Uterus (tissue), 3 donors: ENCODE measurements at regions not wholly inside any gene's neighbourhood (a gene's known extent, or its start where the extent isn't known, plus 50 kb on each side); places are given as distances from the start of the nearest gene placed in this dataset.
"Not testable (repeated sequence)": the region's sequence is repeated elsewhere in the genome, so short reads cannot be mapped to it uniquely, and the experiment has no call there.

Experiments
- DNase-seq, 2 donors: peaks; one replicate each; pipeline ENCODE4 v3.0.0-alpha.2; 2019 to 2020
- H3K27ac ChIP-seq, 2 donors: fragments of 200-600 bp; sonication (generic); 1 replicate in 1 of 2; 2 replicates in 1 of 2; pipeline ENCODE4 v1.5.1; 2016 to 2018
- H3K27me3 ChIP-seq, 2 donors: fragments of 200-600 bp; sonication (generic); one replicate each; pipeline ENCODE4 v1.5.1; 2018 to 2019; ENCODE audit warnings: control low read depth in 1 of 2
- H3K36me3 ChIP-seq, 2 donors: fragments of 200-600 bp; sonication (generic); one replicate each; pipeline ENCODE4 v1.5.1; 2019; ENCODE audit warnings: control low read depth in 1 of 2
- H3K4me1 ChIP-seq, 2 donors: fragments of 200-600 bp; sonication (generic); one replicate each; pipeline ENCODE4 v1.5.1; 2018 to 2019; ENCODE audit warnings: control low read depth in 1 of 2
- H3K4me3 ChIP-seq, 2 donors: fragments of 200-600 bp; sonication (generic); 1 replicate in 1 of 2; 2 replicates in 1 of 2; pipeline ENCODE4 v1.5.1; 2018 to 2019; ENCODE audit warnings: mild to moderate bottlenecking in 1 of 2
- H3K9me3 ChIP-seq, 2 donors: fragments of 200-600 bp; sonication (generic); one replicate each; pipeline ENCODE4 v1.5.1; 2019; ENCODE audit warnings: control low read depth in 1 of 2
- POLR2A ChIP-seq, 2 donors: fragments of 450-650 bp; IDR thresholded peaks; one replicate each; pipeline ENCODE4 v1.6.1; 2016; ENCODE audit warnings: antibody characterized with exemption in 2 of 2, mild to moderate bottlenecking in 1 of 2, moderate library complexity in 1 of 2
- intact Hi-C: fragments of 100-400 bp; cut with DNase I; formaldehyde crosslinking; loops from one replicate; pipeline ENCODE4 v1.15.1; 2023; ENCODE audit warnings: low total_unique reads
- TF ChIP-seq, protein P1 (sequence below), 4 experiments: fragments of 200-600 bp in 2 of 4; fragments of 450-650 bp in 2 of 4; sonication (generic) in 2 of 4; IDR thresholded peaks; one replicate each; pipeline ENCODE4 v1.5.1; 2016 to 2019; ENCODE audit warnings: antibody characterized with exemption in 4 of 4, mild to moderate bottlenecking in 2 of 4, moderate library complexity in 1 of 4
- donor health status: DM: yes; HTN: yes; CAD: no.

DNA sequence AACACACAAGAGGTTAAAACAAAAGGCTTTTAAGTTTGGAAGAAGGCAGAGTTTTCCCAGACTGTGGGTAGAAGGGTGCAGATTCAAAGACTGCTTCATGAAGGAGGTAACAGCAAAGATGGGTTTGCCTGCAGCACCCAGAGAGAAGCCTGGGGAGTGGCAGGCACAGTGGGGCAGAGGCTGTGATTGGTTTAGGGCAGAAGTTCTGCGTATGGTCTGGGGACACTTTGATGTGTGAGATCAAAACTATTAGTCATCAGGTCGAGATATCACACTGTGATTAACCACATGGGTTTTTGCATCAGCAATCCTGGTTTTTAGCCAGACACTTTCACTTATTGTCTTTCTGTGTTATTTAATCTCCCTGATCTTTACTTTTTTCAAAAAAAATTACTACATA, 188.8 kb upstream of the GLRA1 start:
- Histone ChIP-seq H3K4me1 (no peaks in the 10 kb centered on the region), H3K27me3 (no peaks in the 10 kb centered on the region), H3K36me3 (no peaks in the 10 kb centered on the region), H3K9me3 (no peaks in the 10 kb centered on the region), H3K27ac (no peak overlapping the region), H3K4me3 (no peak overlapping the region)
- intact Hi-C loops, result no loop called here
- no peak for TF ChIP-seq POLR2A (IDR thresholded peaks at IDR 0.05)
- TF ChIP-seq, protein P1, sequence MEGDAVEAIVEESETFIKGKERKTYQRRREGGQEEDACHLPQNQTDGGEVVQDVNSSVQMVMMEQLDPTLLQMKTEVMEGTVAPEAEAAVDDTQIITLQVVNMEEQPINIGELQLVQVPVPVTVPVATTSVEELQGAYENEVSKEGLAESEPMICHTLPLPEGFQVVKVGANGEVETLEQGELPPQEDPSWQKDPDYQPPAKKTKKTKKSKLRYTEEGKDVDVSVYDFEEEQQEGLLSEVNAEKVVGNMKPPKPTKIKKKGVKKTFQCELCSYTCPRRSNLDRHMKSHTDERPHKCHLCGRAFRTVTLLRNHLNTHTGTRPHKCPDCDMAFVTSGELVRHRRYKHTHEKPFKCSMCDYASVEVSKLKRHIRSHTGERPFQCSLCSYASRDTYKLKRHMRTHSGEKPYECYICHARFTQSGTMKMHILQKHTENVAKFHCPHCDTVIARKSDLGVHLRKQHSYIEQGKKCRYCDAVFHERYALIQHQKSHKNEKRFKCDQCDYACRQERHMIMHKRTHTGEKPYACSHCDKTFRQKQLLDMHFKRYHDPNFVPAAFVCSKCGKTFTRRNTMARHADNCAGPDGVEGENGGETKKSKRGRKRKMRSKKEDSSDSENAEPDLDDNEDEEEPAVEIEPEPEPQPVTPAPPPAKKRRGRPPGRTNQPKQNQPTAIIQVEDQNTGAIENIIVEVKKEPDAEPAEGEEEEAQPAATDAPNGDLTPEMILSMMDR (IDR thresholded peaks at IDR 0.05), result no peak
- DNase-seq, result no peak

DNA sequence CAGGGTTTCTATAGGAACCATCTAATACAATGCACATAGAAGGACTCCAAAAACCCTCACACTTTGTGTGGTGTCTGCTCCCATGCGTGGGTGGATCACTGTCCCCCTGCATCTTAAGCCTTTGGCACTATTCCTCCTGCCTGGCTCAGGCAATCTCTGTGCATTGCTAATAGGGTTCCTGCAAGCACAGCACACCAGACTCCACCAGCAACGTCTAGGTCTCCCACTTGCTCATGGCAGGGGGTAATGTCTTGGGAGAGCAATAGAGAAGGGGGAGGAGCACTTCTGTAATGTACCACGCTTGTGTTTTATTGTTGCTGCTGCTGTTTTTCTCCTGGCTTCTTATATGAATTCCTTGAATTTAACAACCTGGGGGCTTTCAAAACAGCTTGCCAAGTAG, 182.6 kb upstream of the GLRA1 start:
- Histone ChIP-seq H3K27me3 (no peaks in the 10 kb centered on the region), H3K36me3 (no peaks in the 10 kb centered on the region), H3K4me1 (no peaks in the 10 kb centered on the region), H3K9me3 (no peaks in the 10 kb centered on the region), H3K27ac (no peak overlapping the region), H3K4me3 (no peak overlapping the region)
- intact Hi-C loops, result no loop called here
- TF ChIP-seq POLR2A (IDR thresholded peaks at IDR 0.05), result no peak
- TF ChIP-seq, protein P1 (IDR thresholded peaks at IDR 0.05), result no peak
- DNase-seq, result no peak

DNA sequence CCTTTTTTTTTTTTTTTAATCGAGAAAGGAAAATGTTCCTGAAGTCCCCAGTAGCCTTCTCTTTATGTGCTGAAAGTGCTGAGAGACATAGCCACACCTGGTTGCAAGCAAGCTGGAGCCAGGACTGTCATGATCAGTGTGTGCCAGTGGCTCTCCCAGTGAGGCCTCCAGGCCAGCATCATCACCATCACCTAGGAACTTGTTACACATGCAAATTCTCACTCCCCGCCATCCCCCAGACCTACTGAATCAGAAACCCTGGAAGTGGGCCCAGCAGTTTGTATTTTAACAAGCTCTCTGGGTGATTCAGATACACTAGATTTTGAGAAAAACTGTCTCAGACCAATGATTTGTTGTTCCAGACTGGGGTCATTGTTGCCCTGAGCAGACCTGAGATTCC, 181.9 kb upstream of the GLRA1 start:
- intact Hi-C loops, result no loop called here
- Histone ChIP-seq H3K27ac (no peak overlapping the region), H3K4me3 (no peak overlapping the region), H3K4me1 (no peaks in the 10 kb centered on the region), H3K36me3 (no peaks in the 10 kb centered on the region), H3K9me3 (no peaks in the 10 kb centered on the region), H3K27me3 (no peaks in the 10 kb centered on the region)
- DNase-seq, result no peak
- TF ChIP-seq, protein P1 (IDR thresholded peaks at IDR 0.05), result no peak
- no peak for TF ChIP-seq POLR2A (IDR thresholded peaks at IDR 0.05)

DNA sequence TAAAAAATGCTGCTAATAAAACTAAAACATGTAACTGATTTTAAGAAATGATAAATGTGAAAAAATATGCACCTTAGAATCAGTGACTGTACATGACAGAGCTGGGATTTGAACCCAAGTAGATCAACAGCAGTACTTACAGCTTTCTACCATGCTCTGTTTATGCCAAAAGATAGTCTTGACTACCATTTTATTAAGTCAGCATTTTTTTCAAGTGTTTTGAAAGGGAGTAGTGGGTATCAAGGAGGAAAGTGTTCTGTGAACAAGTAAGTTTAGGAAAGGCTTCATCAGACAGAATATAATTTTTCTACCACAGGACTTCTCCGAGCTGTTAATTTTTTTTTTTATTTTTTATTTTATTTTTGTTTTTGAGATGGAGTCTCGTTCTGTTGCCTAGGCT, 180.4 kb upstream of the GLRA1 start:
- H3K9me3 ChIP-seq, result no peaks in the 10 kb centered on the region
- H3K27ac ChIP-seq, result no peak overlapping the region
- TF ChIP-seq, protein P1 (IDR thresholded peaks at IDR 0.05), result no peak
- TF ChIP-seq POLR2A (IDR thresholded peaks at IDR 0.05), result no peak
- H3K27me3 ChIP-seq, result no peaks in the 10 kb centered on the region
- no peaks in the 10 kb centered on the region for H3K4me1 ChIP-seq
- DNase-seq, result no peak
- no peaks in the 10 kb centered on the region for H3K36me3 ChIP-seq
- intact Hi-C loops, result no loop called here
- no peak overlapping the region for H3K4me3 ChIP-seq

DNA sequence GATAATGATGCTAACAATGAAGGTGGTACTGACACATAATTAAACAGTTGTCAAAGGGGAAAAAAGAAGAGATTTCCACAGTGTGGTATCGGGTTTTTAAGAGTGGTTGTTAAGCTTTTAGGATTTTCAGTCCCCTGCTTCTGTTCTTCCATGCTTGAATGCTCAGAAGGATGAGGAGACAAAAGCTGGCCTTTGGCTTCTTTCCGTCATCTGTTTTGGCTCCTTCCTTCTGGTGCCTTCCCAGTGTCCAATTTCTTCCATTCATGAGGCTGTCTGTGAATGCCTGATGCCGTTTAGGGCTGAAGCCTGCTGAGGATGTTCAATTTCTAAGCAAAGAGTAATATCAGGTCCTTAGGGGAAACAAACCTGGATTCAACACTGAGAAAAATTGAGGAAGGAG, 179.6 kb upstream of the GLRA1 start:
- DNase-seq, result no peak
- Histone ChIP-seq H3K4me3 (no peak overlapping the region), H3K36me3 (no peaks in the 10 kb centered on the region), H3K9me3 (no peaks in the 10 kb centered on the region), H3K27ac (no peak overlapping the region), H3K4me1 (no peaks in the 10 kb centered on the region), H3K27me3 (no peaks in the 10 kb centered on the region)
- TF ChIP-seq POLR2A (IDR thresholded peaks at IDR 0.05), result no peak
- TF ChIP-seq, protein P1 (IDR thresholded peaks at IDR 0.05), result no peak
- intact Hi-C loops, result no loop called here

DNA sequence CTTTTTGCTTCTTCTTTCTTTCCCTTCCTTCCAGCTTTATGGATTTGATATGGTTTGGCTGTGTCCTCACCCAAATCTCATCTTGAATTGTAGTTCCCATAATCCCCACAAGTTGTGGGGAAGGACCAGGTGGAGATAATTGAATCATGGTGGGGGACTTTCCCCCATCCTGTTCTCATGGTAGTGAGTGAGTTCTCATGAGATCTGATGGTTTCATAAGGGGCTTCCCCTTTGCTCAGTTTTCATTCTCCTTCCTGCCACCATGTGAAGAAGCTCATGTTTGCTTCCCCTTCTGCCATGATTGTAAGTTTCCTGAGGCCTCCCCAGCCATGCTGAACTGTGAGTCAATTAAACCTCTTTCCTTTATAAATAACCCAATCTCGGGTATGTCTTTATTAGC, 178.3 kb upstream of the GLRA1 start:
- DNase-seq, H3K27ac ChIP-seq, H3K9me3 ChIP-seq, intact Hi-C loops, H3K27me3 ChIP-seq, H3K4me1 ChIP-seq, H3K4me3 ChIP-seq, H3K36me3 ChIP-seq: not testable (repeated sequence)
